Liver (tissue), 8 donors: ENCODE measurements at regions not wholly inside any gene's neighbourhood (a gene's known extent, or its start where the extent isn't known, plus 50 kb on each side); places are given as distances from the start of the nearest gene placed in this dataset.

ENCODE experiments used
- DNase-seq: peaks from one replicate; pipeline ENCODE4 v3.0.0-alpha.2; 2017; ENCODE audit warnings: low spot score
- H3K27ac ChIP-seq, 2 donors: one replicate each; pipeline ENCODE4 v1.7.0; 2013; ENCODE audit warnings: inconsistent platforms in 2 of 2, low read length in 2 of 2, control low read depth in 1 of 2, low read depth in 1 of 2, mild to moderate bottlenecking in 1 of 2
- H3K27me3 ChIP-seq, 4 donors: one replicate each; pipeline versions ENCODE4 v1.6.1 to v1.7.0; 2013; ENCODE audit warnings: low read length in 3 of 4, inconsistent platforms in 1 of 4, mild to moderate bottlenecking in 1 of 4, moderate library complexity in 1 of 4; ENCODE audit not compliant: control insufficient read depth in 4 of 4, insufficient read depth in 4 of 4
- H3K36me3 ChIP-seq, 4 donors: one replicate each; pipeline versions ENCODE4 v1.6.1 to v1.7.0; 2013; ENCODE audit warnings: low read length in 3 of 4, mild to moderate bottlenecking in 3 of 4, low read depth in 1 of 4, moderate library complexity in 1 of 4; ENCODE audit not compliant: control insufficient read depth in 4 of 4, insufficient read depth in 3 of 4
- H3K4me1 ChIP-seq, 4 donors: one replicate each; pipeline versions ENCODE4 v1.6.1 to v1.7.0; 2013; ENCODE audit warnings: low read length in 3 of 4, mild to moderate bottlenecking in 3 of 4, moderate library complexity in 1 of 4; ENCODE audit not compliant: control insufficient read depth in 4 of 4, insufficient read depth in 4 of 4
- H3K4me3 ChIP-seq, 3 donors: one replicate each; pipeline versions ENCODE4 v1.6.1 to v1.7.0; 2013; ENCODE audit warnings: low read length in 3 of 3, control low read depth in 1 of 3, low read depth in 1 of 3, mild to moderate bottlenecking in 1 of 3
- H3K9ac ChIP-seq, 2 donors: one replicate each; pipeline ENCODE4 v1.7.0; 2013; ENCODE audit warnings: low read length in 2 of 2, mild to moderate bottlenecking in 2 of 2, moderate library complexity in 2 of 2, control low read depth in 1 of 2, low read depth in 1 of 2
- H3K9me3 ChIP-seq, 4 donors: one replicate each; pipeline versions ENCODE4 v1.6.1 to v1.7.0; 2013; ENCODE audit warnings: low read length in 3 of 4; ENCODE audit not compliant: control insufficient read depth in 4 of 4
- ATF3 ChIP-seq: IDR thresholded peaks from 2 replicates; pipeline ENCODE4 v1.6.1; 2016; ENCODE audit warnings: antibody characterized with exemption
- CTCF ChIP-seq: fragments of 150-350 bp; IDR thresholded peaks from 2 replicates; pipeline ENCODE4 v1.5.1; 2017; ENCODE audit warnings: improper control_type of control experiment, low read depth, low read length; ENCODE audit not compliant: missing input control
- FOXA2 ChIP-seq: IDR thresholded peaks from 2 replicates; pipeline ENCODE4 v1.6.1; 2016; ENCODE audit warnings: antibody characterized with exemption
- GABPA ChIP-seq, 2 donors: IDR thresholded peaks in 1 of 2; conservative IDR thresholded peaks in 1 of 2; 2 replicates each; pipeline ENCODE4 v1.6.1; 2016; ENCODE audit warnings: antibody characterized with exemption in 2 of 2, mild to moderate bottlenecking in 1 of 2, moderate library complexity in 1 of 2
- HNF4A ChIP-seq, 2 donors: conservative IDR thresholded peaks; 2 replicates each; pipeline ENCODE4 v1.6.1; 2016; ENCODE audit warnings: antibody characterized with exemption in 2 of 2, mild to moderate bottlenecking in 2 of 2
- HNF4G ChIP-seq: IDR thresholded peaks from 2 replicates; pipeline ENCODE4 v1.6.1; 2016; ENCODE audit warnings: antibody characterized with exemption
- JUND ChIP-seq, 2 donors: IDR thresholded peaks; 2 replicates each; pipeline ENCODE4 v1.6.1; 2016; ENCODE audit warnings: antibody characterized with exemption in 2 of 2
- MAX ChIP-seq: IDR thresholded peaks from 2 replicates; pipeline ENCODE4 v1.6.1; 2016; ENCODE audit warnings: antibody characterized with exemption
- NR2F2 ChIP-seq: IDR thresholded peaks from 2 replicates; pipeline ENCODE4 v1.6.1; 2016; ENCODE audit warnings: antibody characterized with exemption
- REST ChIP-seq: IDR thresholded peaks from 2 replicates; pipeline ENCODE4 v1.6.1; 2016; ENCODE audit warnings: antibody characterized with exemption, mild to moderate bottlenecking
- RXRA ChIP-seq, 2 donors: IDR thresholded peaks; 2 replicates each; pipeline ENCODE4 v1.6.1; 2017 to 2018; ENCODE audit warnings: antibody characterized with exemption in 2 of 2, mild to moderate bottlenecking in 1 of 2
- SP1 ChIP-seq: IDR thresholded peaks from 2 replicates; pipeline ENCODE4 v1.6.1; 2018; ENCODE audit warnings: antibody characterized with exemption, mild to moderate bottlenecking
- TAF1 ChIP-seq: conservative IDR thresholded peaks from 2 replicates; pipeline ENCODE4 v1.6.1; 2016; ENCODE audit warnings: antibody characterized with exemption, mild to moderate bottlenecking
- ZBTB33 ChIP-seq: IDR thresholded peaks from 2 replicates; pipeline ENCODE4 v1.6.1; 2016; ENCODE audit warnings: antibody characterized with exemption
- WGBS: extraction: QIAGEN DNeasy Blood & Tissue Kit; methylation state at CpG from one replicate; pipeline ENCODE4 v1.1.7; 2013; 5-methylcytosine and 5-hydroxymethylcytosine counted together
- donor health status: healthy.
- donor health status: healthy.
- donor health status: healthy.
- donor health status: healthy.
- donor health status: healthy.

- H3K4me3 ChIP-seq: no peak overlapping the region
- no peak overlapping the region for H3K9ac ChIP-seq
- DNase-seq: no peak
- no peak overlapping the region for H3K27ac ChIP-seq
- no peaks in the 10 kb centered on the region for H3K36me3 ChIP-seq
- no peaks in the 10 kb centered on the region for H3K9me3 ChIP-seq
- WGBS: 88% methylated on average over 4 of the region's 4 CpGs
- no peaks in the 10 kb centered on the region for H3K4me1 ChIP-seq
- H3K27me3 ChIP-seq: peaks cover 0 to 5% (median 0%) of the 10 kb centered on the region in 4 donors
- no peak for TF ChIP-seq JUND (IDR thresholded peaks at IDR 0.05)
These were observed 59.0 kb upstream of the SPTSSB start for GRCh38 chr3:161430307-161430706.

GRCh38 chr3:161427347-161427746 lies 56.0 kb upstream of the SPTSSB start:
- Histone ChIP-seq H3K27me3 (no peaks in the 10 kb centered on the region), H3K4me1 (peaks cover 0 to 2% (median under 1%) of the 10 kb centered on the region in 4 donors), H3K4me3 (no peak overlapping the region), H3K27ac (no peak overlapping the region), H3K9me3 (no peaks in the 10 kb centered on the region), H3K9ac (no peak overlapping the region), H3K36me3 (no peaks in the 10 kb centered on the region)
- no peak for DNase-seq
- 37% methylated on average over 1 of the region's 1 CpG for WGBS
- TF ChIP-seq GABPA (IDR thresholded peaks at IDR 0.05 in 1 of 2, conservative IDR thresholded peaks at IDR 0.05 in 1 of 2): no peak

- Histone ChIP-seq H3K4me1 (peaks cover 0 to 5% (median 2%) of the 10 kb centered on the region in 4 donors), H3K9me3 (no peaks in the 10 kb centered on the region), H3K4me3 (no peak overlapping the region), H3K9ac (no peak overlapping the region), H3K27me3 (no peaks in the 10 kb centered on the region), H3K27ac (no peak overlapping the region), H3K36me3 (no peaks in the 10 kb centered on the region)
- 75% methylated on average over 4 of the region's 4 CpGs for WGBS
- TF ChIP-seq HNF4A (conservative IDR thresholded peaks at IDR 0.05): no peak
- TF ChIP-seq REST: no peak
- TF ChIP-seq NR2F2: no peak
- no peak for TF ChIP-seq SP1
- no peak for TF ChIP-seq MAX
- no peak for TF ChIP-seq CTCF
- no peak for TF ChIP-seq ZBTB33
- TF ChIP-seq ATF3: no peak
- no peak for TF ChIP-seq FOXA2
- TF ChIP-seq TAF1: no peak
- no peak for TF ChIP-seq RXRA (IDR thresholded peaks at IDR 0.05)
- TF ChIP-seq JUND (IDR thresholded peaks at IDR 0.05): no peak
- TF ChIP-seq HNF4G: no peak
- no peak for DNase-seq
These were observed 55.4 kb upstream of the SPTSSB start for GRCh38 chr3:161426758-161427157.
